LNCaP clone FGC (cell line): ENCODE measurements at regions not wholly inside any gene's neighbourhood (a gene's known extent, or its start where the extent isn't known, plus 50 kb on each side); places are given as distances from the start of the nearest gene placed in this dataset.

Source experiments
- DNase-seq: peaks from one replicate; pipeline ENCODE4 v3.0.0-alpha.2; 2011; ENCODE audit warnings: low read depth
- H3K4me3 ChIP-seq: 2 replicates; pipeline ENCODE4 v1.5.1; 2011; ENCODE audit warnings: mild to moderate bottlenecking, low read depth, low read length, control low read depth
- TF ChIP-seq, protein P1 (sequence below): IDR thresholded peaks from 2 replicates; pipeline ENCODE4 v1.5.1; 2012; ENCODE audit warnings: mild to moderate bottlenecking; ENCODE audit not compliant: control insufficient read depth, insufficient read depth; ENCODE audit errors: extremely low read depth

GRCh38 chr6:14498748-14499147 is 381.2 kb downstream of the CD83 start:
- no peak overlapping the region for H3K4me3 ChIP-seq
- DNase-seq: no peak
- TF ChIP-seq, protein P1, sequence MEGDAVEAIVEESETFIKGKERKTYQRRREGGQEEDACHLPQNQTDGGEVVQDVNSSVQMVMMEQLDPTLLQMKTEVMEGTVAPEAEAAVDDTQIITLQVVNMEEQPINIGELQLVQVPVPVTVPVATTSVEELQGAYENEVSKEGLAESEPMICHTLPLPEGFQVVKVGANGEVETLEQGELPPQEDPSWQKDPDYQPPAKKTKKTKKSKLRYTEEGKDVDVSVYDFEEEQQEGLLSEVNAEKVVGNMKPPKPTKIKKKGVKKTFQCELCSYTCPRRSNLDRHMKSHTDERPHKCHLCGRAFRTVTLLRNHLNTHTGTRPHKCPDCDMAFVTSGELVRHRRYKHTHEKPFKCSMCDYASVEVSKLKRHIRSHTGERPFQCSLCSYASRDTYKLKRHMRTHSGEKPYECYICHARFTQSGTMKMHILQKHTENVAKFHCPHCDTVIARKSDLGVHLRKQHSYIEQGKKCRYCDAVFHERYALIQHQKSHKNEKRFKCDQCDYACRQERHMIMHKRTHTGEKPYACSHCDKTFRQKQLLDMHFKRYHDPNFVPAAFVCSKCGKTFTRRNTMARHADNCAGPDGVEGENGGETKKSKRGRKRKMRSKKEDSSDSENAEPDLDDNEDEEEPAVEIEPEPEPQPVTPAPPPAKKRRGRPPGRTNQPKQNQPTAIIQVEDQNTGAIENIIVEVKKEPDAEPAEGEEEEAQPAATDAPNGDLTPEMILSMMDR: no peak

DNA sequence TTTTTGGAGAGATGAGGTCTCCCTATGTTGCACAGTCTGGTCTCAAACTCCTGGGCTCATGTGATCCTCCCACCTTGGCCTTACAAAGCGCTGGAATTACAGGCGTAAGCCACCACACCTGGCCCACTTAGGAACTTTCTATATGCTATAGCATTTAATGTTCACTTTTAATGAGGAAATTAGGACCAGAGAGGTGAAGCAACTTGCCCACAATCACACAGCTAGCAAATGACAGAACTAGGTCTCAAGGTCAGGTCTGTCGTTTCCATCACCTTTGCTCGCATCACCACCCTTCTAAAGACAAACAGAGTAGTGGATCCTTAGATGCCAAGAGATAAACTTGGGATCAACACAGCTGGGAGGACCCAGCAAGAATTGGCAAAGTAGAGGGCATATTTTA is 381.7 kb downstream of the CD83 start:
- no peak overlapping the region for H3K4me3 ChIP-seq
- no peak for DNase-seq
- TF ChIP-seq, protein P1: no peak

GRCh38 chr6:14499841-14500240 is 382.3 kb downstream of the CD83 start:
- no peak overlapping the region for H3K4me3 ChIP-seq
- TF ChIP-seq, protein P1: no peak
- no peak for DNase-seq

DNA sequence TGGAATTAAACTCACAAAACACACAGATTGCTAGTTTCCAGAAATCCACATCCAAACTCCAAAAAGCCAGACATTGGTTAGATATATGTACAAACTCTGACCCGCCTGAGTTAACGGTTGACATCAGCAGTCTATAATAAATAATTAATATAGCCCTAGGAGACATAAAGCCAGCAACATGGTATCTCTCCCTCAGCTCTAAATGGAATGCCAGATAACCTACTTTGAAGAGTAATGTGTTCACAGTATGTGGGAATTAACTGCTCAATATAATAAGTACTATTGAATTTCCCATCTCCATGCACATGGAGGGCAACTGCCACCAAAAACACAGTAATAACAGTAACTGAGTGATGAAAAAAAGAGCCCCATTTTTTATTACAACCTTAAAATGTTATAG is 383.2 kb downstream of the CD83 start:
- TF ChIP-seq, protein P1: no peak
- DNase-seq: no peak
- H3K4me3 ChIP-seq: no peak overlapping the region

GRCh38 chr6:14501240-14501639 is 383.7 kb downstream of the CD83 start:
- no peak for DNase-seq
- TF ChIP-seq, protein P1: no peak
- no peak overlapping the region for H3K4me3 ChIP-seq

GRCh38 chr6:14501914-14502313 is 384.3 kb downstream of the CD83 start:
- no peak for DNase-seq
- TF ChIP-seq, protein P1: no peak
- H3K4me3 ChIP-seq: no peak overlapping the region

DNA sequence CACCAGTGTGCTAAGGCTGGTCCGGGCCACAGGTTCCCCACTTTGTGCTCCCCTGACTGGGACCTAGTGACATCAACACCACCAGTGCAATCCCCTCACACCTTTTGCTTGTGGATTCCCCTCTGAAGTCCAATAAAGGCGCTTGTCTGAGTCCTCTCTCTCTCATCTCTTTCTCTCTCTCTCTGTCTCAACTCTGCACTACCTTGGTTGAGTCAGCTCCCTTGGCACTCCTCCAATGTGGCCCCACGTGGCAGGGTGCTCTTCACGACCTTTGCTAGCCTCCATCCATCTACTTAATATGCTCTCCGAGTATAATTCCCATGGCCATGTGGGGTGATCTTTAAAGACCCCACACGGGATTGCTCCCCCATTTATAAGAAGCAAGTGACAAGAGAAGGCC is 385.0 kb downstream of the CD83 start:
- TF ChIP-seq, protein P1: no peak
- DNase-seq: no peak
- H3K4me3 ChIP-seq: no peak overlapping the region
